NCI-H2171 treated with DMSO at 0.1 percent for 48 hours (cell line): ENCODE measurements at regions not wholly inside any gene's neighbourhood (a gene's known extent, or its start where the extent isn't known, plus 50 kb on each side); places are given as distances from the start of the nearest gene placed in this dataset.
"Not testable (repeated sequence)": the region's sequence is repeated elsewhere in the genome, so short reads cannot be mapped to it uniquely, and the experiment has no call there.

Experiments used
- DNase-seq: peaks from one replicate; lab custom pipeline; 2025; lab: John Stamatoyannopoulos, UW

- not testable (repeated sequence) for DNase-seq
These were observed 330.1 kb upstream of the AR start for GRCh38 chrX:67213686-67214085.

DNA sequence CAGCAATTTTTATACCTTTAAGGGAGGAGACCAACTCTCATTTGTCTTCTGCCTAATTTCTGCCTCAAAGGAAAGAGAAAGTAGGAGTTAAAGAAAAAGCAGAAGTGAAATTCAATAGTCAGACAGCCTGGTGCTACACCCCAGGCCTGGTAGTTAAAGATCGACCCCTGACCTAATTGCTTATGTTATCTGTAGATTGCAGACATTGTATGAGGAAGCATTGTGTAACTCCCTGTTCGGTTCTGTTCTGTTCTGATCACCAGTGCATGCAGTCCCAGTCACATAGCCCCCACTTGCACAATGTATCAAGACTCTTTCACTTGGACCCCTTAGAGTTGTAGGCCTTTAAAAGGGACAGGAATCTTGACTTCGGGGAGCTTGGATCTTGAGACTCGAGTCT lies 335.9 kb upstream of the AR start:
- no peak for DNase-seq

GRCh38 chrX:67159437-67159836 lies 384.4 kb upstream of the AR start:
- DNase-seq: no peak

DNA sequence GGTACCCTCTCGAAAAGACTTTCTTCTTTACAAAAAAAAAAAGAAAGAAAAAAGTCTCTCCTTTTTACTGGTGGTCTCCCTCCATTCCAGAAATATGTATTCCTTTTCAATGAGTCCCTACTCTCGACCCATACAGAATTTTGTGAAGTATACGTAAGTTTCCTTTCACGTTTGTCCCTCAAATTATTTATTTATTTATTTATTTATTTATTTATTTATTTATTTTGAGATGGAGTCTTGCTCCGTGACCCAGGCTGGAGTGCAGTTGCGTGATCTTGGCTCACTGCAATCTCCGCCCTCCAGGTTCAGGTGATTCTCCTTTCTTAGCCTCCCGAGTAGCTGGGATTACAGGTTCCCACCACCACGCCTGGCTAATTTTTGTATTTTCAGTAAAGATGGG lies 429.2 kb upstream of the AR start:
- DNase-seq: no peak

- DNase-seq: no peak
These were observed 438.1 kb upstream of the AR start for GRCh38 chrX:67105758-67106116.

DNA sequence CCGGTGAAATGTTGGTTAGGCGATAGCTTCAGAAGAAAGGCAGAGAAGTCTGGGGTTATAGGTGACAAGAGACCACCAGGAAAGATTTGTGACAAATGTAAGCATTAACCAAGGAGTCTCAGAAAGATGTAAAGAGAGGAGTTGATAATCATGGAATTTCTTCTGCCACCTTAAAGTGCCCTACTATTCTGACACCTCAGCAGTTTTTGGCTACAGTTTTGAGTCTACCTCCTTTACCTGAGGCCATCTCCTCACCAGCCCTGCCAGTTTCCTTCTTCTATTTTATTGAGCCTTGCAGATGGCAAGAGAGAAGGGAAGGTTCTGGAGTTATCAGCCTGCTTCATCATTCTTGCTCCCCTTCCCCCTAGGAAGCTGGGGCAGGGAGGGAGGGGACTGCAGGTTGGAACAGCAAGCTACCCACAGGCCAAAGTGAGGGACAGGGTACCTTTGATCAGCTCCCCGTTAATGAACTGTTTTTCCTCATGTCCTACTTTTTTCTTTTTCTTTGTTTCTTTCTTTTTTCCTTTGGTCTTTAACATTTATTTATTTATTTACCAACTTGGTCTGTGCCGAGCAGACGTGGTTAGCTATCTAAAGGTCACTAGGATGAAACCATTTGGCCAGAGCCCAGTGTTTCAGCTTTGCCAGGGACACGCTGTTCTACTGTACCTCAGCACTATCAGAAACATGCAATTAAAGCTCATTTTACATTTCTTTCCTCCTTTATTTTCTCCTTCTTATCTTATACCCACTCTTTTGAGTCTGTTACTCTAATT lies 438.7 kb upstream of the AR start:
- DNase-seq: no peak

- DNase-seq: no peak
These were observed 443.6 kb upstream of the AR start for GRCh38 chrX:67100031-67100884.

- no peak for DNase-seq
These were observed 449.8 kb upstream of the AR start for GRCh38 chrX:67094061-67094460.

DNA sequence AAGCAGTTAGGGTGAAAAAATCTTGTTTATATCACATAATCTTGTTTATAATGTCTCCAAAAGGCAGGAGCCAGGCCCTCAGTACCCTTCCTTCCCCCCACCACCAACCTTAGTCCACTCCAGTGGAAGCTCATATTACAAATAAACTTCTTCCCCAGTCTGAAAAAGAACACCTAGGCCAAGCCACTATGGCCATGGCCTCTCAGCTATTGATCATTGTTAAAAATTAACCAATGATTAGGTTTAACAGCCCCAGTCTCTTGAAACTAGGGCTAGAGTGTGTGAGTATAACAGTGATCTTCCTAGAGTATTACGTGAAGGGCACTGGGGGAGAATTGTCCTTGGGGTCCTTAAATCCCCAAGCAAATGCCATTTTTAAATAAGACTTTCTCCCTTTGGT lies 411.9 kb upstream of the EDA2R start:
- no peak for DNase-seq

GRCh38 chrX:67044866-67045265 lies 406.0 kb upstream of the EDA2R start:
- no peak for DNase-seq

DNA sequence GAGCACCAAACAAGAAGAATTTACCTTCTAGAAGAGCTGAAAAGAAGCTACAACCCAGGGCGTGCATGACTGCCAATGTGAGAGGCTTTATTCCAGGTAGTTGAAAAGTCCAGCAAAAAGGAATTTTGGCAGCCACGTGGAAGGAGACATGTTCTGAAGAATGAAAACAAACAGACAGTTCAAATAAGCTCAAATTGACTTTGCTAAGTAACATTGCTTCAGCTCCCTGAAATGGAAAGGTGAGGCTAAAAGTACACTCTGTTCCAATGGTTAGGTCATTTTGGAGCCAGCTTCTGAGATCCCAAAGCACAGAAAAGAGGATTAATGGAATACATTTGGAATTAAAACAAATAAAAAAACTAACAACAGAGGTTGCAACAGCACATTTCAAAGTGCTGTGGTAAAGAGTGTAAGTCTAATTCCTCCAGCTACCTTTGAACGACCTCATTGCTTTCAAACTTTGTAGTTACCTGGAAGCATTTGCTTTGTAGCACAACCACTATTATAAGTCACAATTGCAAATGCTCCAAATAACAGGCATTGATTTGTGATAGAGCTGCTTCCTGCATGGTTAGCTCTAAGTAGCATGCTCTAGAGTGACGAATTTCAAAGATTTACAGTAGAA lies 405.3 kb upstream of the EDA2R start:
- no peak for DNase-seq

- DNase-seq: no peak
These were observed 365.6 kb upstream of the EDA2R start for GRCh38 chrX:67004451-67004850.

DNA sequence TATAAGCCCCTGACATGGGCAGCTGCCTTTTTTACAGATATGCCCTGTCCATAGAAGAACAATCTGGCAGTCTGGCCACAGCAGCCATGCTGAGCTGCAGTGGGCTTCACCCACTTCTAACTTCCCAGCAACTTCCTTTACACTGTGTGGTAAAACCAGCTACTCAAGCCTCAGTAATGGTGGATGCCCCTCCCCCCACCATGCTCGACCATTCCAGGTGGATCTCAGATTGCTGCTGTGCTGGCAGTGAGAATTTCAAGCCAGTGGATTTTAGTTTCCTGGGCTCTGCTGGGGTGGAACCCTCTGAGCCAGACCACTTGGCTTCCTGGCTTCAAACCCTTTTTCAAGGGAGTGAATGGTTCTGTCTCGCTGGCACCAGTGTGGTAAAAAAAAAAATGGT lies 355.9 kb upstream of the EDA2R start:
- DNase-seq: no peak

- DNase-seq: not testable (repeated sequence)
These were observed 353.2 kb upstream of the EDA2R start for GRCh38 chrX:66992077-66992476.

- DNase-seq: no peak
These were observed 349.5 kb upstream of the EDA2R start for GRCh38 chrX:66988331-66988730.

- no peak for DNase-seq
These were observed 322.8 kb upstream of the EDA2R start for GRCh38 chrX:66961665-66962064.

GRCh38 chrX:66931713-66932112 lies 292.8 kb upstream of the EDA2R start:
- no peak for DNase-seq

DNA sequence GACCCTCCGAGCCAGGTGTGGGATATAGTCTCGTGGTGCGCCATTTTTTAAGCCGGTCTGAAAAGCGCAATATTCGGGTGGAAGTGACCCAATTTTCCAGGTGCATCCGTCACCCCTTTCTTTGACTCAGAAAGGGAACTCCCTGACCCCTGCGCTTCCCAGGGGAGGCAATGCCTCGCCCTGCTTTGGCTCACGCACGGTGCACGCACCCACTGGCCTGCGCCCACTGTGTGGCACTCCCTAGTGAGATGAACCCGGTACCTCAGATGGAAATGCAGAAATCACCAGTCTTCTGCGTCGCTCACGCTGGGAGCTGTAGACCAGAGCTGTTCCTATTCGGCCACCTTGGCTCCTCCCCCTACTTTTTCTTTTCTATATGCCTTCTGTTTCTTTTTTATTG lies 291.6 kb upstream of the EDA2R start:
- not testable (repeated sequence) for DNase-seq

- DNase-seq: no peak
These were observed 281.4 kb upstream of the EDA2R start for GRCh38 chrX:66920296-66920695.

DNA sequence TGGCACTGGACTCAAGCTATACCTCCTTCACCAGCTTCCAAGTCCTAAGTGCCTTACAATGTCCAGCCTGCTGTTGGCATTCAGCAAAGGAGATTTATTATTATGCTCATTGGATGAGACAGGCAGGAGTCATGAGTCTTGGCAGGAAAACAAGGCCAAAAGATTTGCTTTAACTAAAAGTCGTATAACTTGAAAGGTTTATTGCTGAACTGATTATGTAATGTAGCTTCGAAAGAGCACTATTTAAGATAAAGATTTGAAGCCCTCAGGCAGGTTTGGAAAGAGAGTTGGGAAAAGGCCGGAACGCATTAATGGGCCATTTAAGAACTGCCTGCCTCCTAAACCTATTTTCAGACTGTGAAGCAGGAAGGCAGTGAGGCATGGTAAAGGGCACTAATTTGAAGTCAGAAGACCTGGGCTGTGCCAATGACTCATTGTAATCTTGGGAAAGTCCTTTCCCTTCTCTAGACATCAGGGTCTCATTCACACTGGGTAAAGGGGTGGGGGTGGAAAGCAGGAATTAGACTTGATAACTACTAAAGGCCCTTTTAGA lies 280.5 kb upstream of the EDA2R start:
- no peak for DNase-seq

DNA sequence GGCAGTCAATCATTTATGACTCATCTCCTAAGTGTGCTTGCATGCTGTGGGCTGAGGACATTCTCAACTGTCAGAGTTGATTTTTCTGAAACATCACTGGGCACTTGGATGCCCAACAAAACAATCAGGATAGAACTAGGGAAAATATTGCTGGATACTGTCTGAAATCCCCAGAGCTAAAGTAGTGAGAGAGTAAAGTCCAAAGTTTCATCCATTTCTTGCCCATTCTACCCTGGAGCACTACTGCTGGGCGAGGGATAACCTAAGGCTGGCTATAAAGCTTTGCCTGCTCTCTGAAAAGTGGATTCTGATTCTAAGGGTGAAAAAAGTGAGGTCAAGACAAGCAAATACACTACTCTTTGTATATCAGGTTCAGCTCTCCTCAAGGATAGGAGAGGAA lies 279.6 kb upstream of the EDA2R start:
- DNase-seq: no peak

- DNase-seq: no peak
These were observed 277.0 kb upstream of the EDA2R start for GRCh38 chrX:66915893-66916292.

- DNase-seq: no peak
These were observed 275.2 kb upstream of the EDA2R start for GRCh38 chrX:66914080-66914479.
